ENCODE measurements at regions not wholly inside any gene's neighbourhood (a gene's known extent, or its start where the extent isn't known, plus 50 kb on each side); places are given as distances from the start of the nearest gene placed in this dataset.

GRCh38 chr7:131606346-131607290, 50.2 kb upstream of the PODXL start:
- no peak for TF ChIP-seq CTCF (IDR thresholded peaks at IDR 0.05)
- no peak for TF ChIP-seq EZH2 (IDR thresholded peaks at IDR 0.05; ENCODE audit: borderline replicate concordance, insufficient read depth, low read depth, low read length, poor library complexity, severe bottlenecking)
